Islet of Langerhans (tissue), 1 donor: ENCODE measurements at regions not wholly inside any gene's neighbourhood (a gene's known extent, or its start where the extent isn't known, plus 50 kb on each side); places are given as distances from the start of the nearest gene placed in this dataset.
"Not testable (repeated sequence)": the region's sequence is repeated elsewhere in the genome, so short reads cannot be mapped to it uniquely, and the experiment has no call there.

Experiments
- FAIRE-seq: peaks from one replicate; lab custom pipeline; 2011; peaks lifted over from hg19 to GRCh38; lab: Jason Lieb, UNC

DNA sequence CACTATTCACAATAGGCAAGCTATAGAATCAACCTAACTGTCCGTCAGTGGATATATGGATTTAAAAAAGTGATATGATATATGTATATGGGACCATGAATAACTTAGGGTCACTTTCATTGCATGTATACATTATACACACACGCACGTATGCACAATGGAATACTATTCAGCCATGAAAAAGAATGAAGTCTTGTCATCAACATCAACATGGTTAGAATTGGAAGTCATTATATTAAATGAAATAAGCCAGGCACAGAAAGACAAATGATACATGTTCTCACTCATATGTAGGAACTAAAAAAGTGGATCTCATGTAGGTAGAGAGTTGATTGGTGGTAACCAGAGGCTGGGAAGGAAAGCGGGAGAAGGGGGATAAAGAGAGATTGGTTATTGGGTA lies 234.3 kb downstream of the VRK1 start:
- FAIRE-seq, result no peak

GRCh38 chr14:97033556-97034081 lies 236.4 kb downstream of the VRK1 start:
- FAIRE-seq, result no peak

DNA sequence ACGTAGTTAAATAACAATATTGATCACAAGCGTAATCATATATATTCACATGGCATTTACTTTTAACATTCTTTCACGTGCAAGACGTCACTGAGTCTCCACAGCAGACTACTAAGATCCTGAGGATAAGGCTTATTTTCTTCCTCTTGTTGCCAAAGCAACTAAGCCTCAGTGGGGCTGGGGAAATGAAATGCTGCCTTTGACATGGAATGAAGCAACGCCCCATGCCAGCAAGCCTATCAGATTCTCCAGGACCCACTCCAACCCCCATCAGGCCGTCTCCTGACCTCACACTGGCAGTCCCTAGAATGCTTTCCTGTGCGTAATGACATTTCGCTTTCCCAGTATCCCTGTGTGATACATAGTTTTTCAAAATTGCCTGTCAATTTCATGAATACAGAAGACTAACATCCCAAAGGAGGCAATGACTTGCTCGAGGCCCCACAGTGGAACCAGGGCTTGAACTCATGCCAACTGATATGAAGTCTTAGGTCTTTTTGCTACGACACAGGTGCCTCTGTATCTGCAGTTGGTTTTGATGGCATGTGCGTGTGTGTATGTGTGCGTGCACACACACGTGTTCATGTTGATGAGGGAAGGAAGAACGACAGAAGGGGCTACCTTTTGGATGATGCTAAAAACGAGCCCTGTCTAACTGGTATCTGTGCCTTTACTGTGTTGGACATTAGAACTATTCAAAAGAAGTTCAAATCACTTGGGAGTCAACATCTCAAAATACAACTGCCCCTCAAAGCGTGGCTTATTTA lies 239.1 kb downstream of the VRK1 start:
- no peak for FAIRE-seq

DNA sequence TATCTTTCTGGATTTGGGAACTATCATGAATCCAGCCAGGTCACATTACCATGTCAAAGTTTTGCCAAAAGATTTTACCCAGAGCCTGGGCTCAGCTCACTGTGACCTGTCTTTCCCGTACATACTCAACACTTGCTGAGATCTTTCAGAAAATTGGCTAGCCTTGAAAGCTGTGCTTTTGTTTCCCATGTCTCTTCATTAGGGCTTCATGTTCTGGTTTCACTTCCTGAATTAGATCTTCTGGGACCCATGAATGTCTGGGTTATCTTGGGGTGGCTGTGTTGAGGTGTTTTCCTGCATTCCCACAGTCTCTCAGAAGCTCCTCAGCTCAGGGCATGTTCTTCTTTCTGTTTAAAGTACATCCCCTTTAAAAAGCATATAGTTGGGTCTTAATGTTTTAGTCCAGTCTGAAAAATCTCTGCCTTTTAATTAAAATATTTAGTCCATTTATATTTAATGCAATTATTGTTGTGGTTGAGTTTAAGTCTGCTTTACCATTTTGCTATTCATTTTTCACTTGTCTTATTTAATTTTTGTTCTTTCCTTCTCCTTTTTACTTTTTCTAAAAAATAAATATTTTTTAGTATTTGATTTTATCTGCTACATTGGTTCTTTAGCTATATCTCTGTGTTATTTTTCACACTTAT lies 242.7 kb downstream of the VRK1 start:
- no peak for FAIRE-seq

GRCh38 chr14:97046967-97047366 lies 249.8 kb downstream of the VRK1 start:
- FAIRE-seq, result no peak

DNA sequence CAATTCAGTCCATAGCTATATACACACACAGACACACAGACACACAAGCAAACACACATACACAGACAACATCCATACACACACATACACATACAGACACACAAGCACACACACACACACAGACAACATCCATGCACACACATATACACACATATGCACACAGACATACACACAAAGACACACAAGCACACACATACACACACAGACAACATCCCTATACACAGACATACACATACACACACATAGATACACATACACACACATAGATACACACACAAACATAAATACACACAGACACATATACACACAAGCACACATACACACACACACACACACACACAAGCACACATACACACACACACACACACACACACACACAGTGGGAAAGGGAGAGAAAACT lies 254.8 kb downstream of the VRK1 start:
- no peak for FAIRE-seq

DNA sequence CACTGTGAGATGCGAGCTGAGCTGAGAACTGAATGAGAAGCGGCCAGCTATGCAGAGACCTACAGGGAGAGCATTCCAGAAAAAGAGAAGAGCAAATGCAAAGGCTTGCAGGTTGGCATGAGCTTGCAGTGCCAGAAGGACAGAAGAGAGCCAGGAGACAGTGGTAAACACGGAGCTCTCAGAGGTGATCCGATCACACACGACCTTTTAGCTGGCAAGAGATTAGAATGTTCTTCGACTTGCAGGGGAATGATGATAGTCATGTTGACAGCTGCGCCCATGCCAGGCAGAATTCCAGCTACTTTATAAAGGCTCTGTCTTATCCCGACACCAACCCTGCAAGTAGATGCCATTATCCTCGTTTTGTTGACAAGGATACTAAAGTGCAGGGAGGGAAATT lies 256.8 kb downstream of the VRK1 start:
- FAIRE-seq, result no peak

GRCh38 chr14:97055355-97055754 lies 258.2 kb downstream of the VRK1 start:
- FAIRE-seq, result no peak

DNA sequence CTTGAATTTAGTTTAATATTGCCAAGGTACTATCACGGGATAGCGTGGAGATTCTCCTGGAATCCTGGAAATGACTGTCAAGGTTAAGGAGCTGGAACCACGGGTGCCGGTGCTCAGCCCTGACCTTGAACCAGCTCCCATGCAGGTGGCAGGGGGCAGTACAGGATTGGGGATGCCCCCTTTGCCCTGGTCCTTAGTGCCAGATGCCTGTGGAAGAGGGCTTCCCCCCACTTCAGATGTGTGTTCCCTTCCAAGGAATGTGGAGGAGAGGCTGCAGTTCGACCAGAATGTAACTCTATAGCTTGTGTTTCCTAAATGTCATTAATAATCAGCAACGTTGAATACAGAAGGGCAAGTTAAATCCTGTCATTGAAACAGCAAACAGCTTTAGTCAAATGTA lies 258.9 kb downstream of the VRK1 start:
- no peak for FAIRE-seq

DNA sequence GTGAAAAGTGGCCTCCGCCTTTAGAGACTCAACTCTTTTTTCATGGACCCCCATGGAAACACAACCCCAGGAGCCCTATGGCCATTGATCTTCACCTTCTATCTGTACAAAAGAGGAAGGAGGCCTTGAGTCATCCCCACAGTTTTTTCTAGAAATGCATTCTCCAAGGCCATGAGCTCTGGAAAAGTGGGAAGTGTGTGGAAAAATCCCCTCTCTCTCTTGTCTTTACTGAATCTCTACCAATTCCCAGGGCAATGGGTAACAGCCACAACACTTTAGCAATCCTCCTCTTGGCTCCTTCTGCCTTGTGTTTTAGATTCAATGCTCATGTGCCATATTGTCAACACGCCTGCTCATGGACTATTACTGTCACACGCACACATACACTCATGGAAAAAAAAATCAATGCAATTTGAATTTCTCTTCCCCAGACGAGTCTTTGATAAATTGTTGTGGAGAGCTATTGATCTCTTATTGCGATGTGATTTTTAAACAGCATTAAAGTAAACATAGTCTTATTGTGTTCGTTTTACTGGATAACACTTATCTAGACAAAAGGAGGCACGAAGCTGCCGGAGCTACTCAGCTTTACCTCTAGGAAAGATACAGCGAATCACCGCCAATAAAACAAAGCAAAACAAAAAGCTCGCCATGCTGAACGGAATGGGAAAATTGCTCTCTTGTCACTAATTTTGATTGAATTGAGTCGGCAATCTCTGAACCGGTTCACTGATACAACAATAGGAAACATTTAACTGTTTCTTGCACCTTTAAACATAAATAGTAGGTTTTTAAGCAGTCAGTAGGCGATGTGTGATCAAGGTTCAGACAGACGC lies 260.3 kb downstream of the VRK1 start:
- no peak for FAIRE-seq

DNA sequence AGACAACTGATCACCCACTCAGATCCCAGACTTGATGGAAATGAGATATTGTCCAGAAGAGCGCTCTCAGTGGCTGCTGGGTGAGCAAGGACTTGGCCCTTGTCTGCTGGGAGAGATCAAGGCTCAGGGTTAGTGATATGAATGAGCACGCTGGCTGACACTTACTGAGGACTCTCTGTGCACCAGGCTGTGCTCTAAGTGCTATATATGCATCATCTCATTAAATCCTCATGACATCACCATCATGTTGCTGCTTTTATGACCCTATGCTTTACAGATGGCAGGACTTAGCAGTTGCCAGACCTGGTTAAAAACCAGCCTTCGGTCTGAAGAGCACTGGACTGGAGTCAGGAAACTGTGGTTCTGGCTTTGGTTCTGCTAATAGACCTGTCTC lies 260.9 kb downstream of the VRK1 start:
- no peak for FAIRE-seq

GRCh38 chr14:97058589-97058988 lies 261.4 kb downstream of the VRK1 start:
- FAIRE-seq, result no peak

GRCh38 chr14:97061198-97061597 lies 264.0 kb downstream of the VRK1 start:
- FAIRE-seq, result no peak

GRCh38 chr14:97061714-97062113 lies 264.5 kb downstream of the VRK1 start:
- FAIRE-seq, result no peak

- FAIRE-seq, result no peak
These were observed 268.3 kb downstream of the VRK1 start for GRCh38 chr14:97065305-97066067.

DNA sequence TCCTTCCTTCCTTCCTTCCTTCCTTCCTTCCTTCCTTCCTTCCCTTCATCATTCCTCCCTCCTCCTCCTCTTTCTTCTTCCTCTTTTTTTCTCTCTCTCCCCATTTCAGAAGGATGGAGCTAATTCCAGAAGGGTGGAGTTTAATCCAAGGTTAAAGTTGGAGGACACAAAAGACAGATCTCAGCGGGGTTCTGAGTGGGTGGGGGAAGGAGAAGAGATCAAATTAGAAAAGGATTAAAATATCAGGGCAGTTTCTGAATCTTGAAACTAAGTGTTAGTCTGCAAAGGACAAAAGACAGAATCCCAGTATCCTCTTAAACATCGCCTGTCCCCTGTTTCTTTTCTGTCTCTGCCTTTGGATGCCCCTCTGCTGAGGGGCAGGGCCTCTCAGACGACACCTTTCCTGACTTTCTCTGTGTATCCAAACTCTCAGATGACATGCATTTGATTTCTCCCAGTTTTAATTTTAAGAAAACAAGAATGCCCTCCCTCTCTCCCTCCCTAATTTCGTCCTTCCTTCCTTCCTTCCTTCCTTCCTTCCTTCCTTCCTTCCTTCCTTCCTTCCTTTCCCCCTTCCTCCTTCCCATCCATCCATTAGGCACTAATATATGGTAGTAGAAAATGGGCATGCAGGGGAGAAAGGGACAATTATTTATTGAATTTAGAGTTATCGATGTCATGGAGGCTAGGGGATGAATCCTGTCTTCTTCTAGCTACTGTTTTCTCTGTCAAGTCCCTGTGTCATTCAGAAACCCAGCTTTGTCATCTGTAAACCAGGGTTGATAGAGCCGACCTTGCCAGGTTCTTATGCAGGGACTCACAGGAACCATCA lies 269.1 kb downstream of the VRK1 start:
- no peak for FAIRE-seq

- FAIRE-seq, result not testable (repeated sequence)
These were observed 271.1 kb downstream of the VRK1 start for GRCh38 chr14:97068293-97068692.

- no peak for FAIRE-seq
These were observed 273.1 kb downstream of the VRK1 start for GRCh38 chr14:97070259-97070658.

GRCh38 chr14:97071177-97071576 lies 274.0 kb downstream of the VRK1 start:
- no peak for FAIRE-seq

GRCh38 chr14:97073622-97074021 lies 276.4 kb downstream of the VRK1 start:
- no peak for FAIRE-seq

- FAIRE-seq, result no peak
These were observed 277.3 kb downstream of the VRK1 start for GRCh38 chr14:97074456-97074855.
